Sigmoid colon (tissue), 4 donors: ENCODE measurements at regions not wholly inside any gene's neighbourhood (a gene's known extent, or its start where the extent isn't known, plus 50 kb on each side); places are given as distances from the start of the nearest gene placed in this dataset.

Experiments
- CTCF ChIP-seq, 4 experiments: fragments of 450-650 bp in 3 of 4; fragments of 200-600 bp in 1 of 4; IDR thresholded peaks; one replicate each; pipeline ENCODE4 v1.5.1; 2016 to 2019; ENCODE audit warnings: antibody characterized with exemption in 4 of 4, mild to moderate bottlenecking in 3 of 4, moderate library complexity in 2 of 4
- EP300 ChIP-seq, 4 donors: sonication (generic); formaldehyde crosslinking; IDR thresholded peaks; one replicate each; pipeline ENCODE4 v1.6.1; 2017; ENCODE audit warnings: antibody characterized with exemption in 4 of 4
- POLR2A ChIP-seq, 2 donors: fragments of 450-650 bp; IDR thresholded peaks; one replicate each; pipeline ENCODE4 v1.6.1; 2016; ENCODE audit warnings: antibody characterized with exemption in 2 of 2, mild to moderate bottlenecking in 2 of 2, moderate library complexity in 2 of 2
- POLR2AphosphoS5 ChIP-seq, 4 donors: sonication (generic); formaldehyde crosslinking; IDR thresholded peaks; one replicate each; pipeline ENCODE4 v1.6.1; 2017; ENCODE audit warnings: antibody characterized with exemption in 4 of 4

- no peak for TF ChIP-seq POLR2AphosphoS5 (IDR thresholded peaks at IDR 0.05)
- TF ChIP-seq CTCF (IDR thresholded peaks at IDR 0.05), result no peak
- TF ChIP-seq POLR2A (IDR thresholded peaks at IDR 0.05), result no peak
- no peak for TF ChIP-seq EP300 (IDR thresholded peaks at IDR 0.05)
Measured at GRCh38 chr11:87397011-87397865, 359.5 kb downstream of the TMEM135 start.
